CD4-positive, alpha-beta memory T cell (primary cell): ENCODE measurements at regions not wholly inside any gene's neighbourhood (a gene's known extent, or its start where the extent isn't known, plus 50 kb on each side); places are given as distances from the start of the nearest gene placed in this dataset.
"Not testable (repeated sequence)": the region's sequence is repeated elsewhere in the genome, so short reads cannot be mapped to it uniquely, and the experiment has no call there.

Experiments
- CTCF ChIA-PET: fragments of 350-600 bp; sonication (Branson Sonifier 250); formaldehyde crosslinking; loops from one replicate; lab custom pipeline; 2021; ENCODE audit warnings: inconsistent platforms; ENCODE audit not compliant: partially characterized antibody; lab: Charles Lee
- POLR2A ChIA-PET: fragments of 350-600 bp; sonication (Branson Sonifier 250); formaldehyde crosslinking; loops from one replicate; lab custom pipeline; 2021; ENCODE audit not compliant: partially characterized antibody; lab: Charles Lee
- DNase-seq, 5 donors: peaks; one replicate each; pipeline versions ENCODE4 v3.0.0 to v3.0.0-alpha.2; 2020 to 2022; ENCODE audit warnings: mixed read lengths in 1 of 5
- H3K27ac ChIP-seq: one replicate; pipeline ENCODE4 v1.7.0; 2013; ENCODE audit warnings: low read depth, low read length
- H3K27me3 ChIP-seq: 2 replicates; pipeline ENCODE4 v1.7.0; 2013; ENCODE audit warnings: mild to moderate bottlenecking, low read length, moderate library complexity; ENCODE audit not compliant: insufficient read depth
- H3K36me3 ChIP-seq: 2 replicates; pipeline ENCODE4 v1.7.0; 2013; ENCODE audit warnings: mild to moderate bottlenecking, low read length, moderate library complexity; ENCODE audit not compliant: insufficient read depth
- H3K4me1 ChIP-seq: 2 replicates; pipeline ENCODE4 v1.7.0; 2013; ENCODE audit warnings: mild to moderate bottlenecking, low read length, moderate library complexity; ENCODE audit not compliant: insufficient read depth
- H3K4me3 ChIP-seq, 2 donors: one replicate each; pipeline ENCODE4 v1.7.0; 2013; ENCODE audit warnings: low read length in 2 of 2, mild to moderate bottlenecking in 1 of 2
- H3K9me3 ChIP-seq, 2 donors: one replicate each; pipeline ENCODE4 v1.7.0; 2013; ENCODE audit warnings: low read length in 2 of 2, control low read depth in 1 of 2; ENCODE audit not compliant: control insufficient read depth in 1 of 2
- H3K27ac Mint-ChIP-seq, 7 donors: one replicate each; pipeline ENCODE4 v1.8.0; 2020 to 2021; ENCODE audit warnings: mixed read lengths in 7 of 7, mild to moderate bottlenecking in 6 of 7, inconsistent platforms in 3 of 7, moderate library complexity in 3 of 7
- H3K27me3 Mint-ChIP-seq, 2 donors: one replicate each; pipeline ENCODE4 v1.8.0; 2020 to 2021; ENCODE audit warnings: mixed read lengths in 2 of 2
- H3K36me3 Mint-ChIP-seq, 2 donors: one replicate each; pipeline ENCODE4 v1.8.0; 2020 to 2021; ENCODE audit warnings: mixed read lengths in 2 of 2, inconsistent platforms in 1 of 2, mild to moderate bottlenecking in 1 of 2
- H3K4me1 Mint-ChIP-seq, 4 donors: one replicate each; pipeline ENCODE4 v1.8.0; 2020 to 2021; ENCODE audit warnings: mixed read lengths in 4 of 4, mild to moderate bottlenecking in 1 of 4
- H3K4me3 Mint-ChIP-seq, 8 donors: one replicate each; pipeline ENCODE4 v1.8.0; 2020 to 2021; ENCODE audit warnings: mixed read lengths in 8 of 8, mild to moderate bottlenecking in 7 of 8, moderate library complexity in 6 of 8, inconsistent platforms in 3 of 8
- H3K9me3 Mint-ChIP-seq, 8 donors: one replicate each; pipeline ENCODE4 v1.8.0; 2020 to 2021; ENCODE audit warnings: mixed read lengths in 8 of 8, mild to moderate bottlenecking in 5 of 8, inconsistent platforms in 3 of 8, moderate library complexity in 1 of 8
- intact Hi-C: fragments of 100-400 bp; cut with micrococcal nuclease; formaldehyde crosslinking; loops from one replicate; pipeline ENCODE4 v1.15.1; 2023

GRCh38 chr16:27646806-27647205 is 96.9 kb downstream of the KATNIP start:
- H3K4me3 ChIP-seq: no peak overlapping the region
- CTCF ChIA-PET: no interaction called here
- peaks cover 0 to 3% (median 0%) of the 10 kb centered on the region in 8 donors for H3K9me3 Mint-ChIP-seq

DNA sequence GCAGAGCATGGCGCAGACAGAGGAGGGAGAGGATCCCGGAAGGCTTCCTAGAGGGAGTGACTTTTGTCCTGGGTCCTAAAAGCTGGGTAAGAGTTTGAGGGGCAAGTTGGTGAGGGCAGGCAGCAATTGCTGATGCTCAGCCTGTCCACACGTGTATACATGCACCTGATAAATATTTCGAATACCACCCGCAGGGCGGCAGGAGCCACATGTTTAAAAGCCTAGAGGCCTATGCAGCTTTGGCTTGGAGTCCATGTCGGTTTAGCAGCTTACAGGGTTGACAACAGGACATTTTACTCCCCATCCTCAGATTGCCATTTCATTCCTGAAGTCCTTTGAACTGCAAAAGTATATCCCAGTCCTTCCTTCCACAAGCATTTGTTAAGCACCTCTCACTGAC is 99.1 kb downstream of the KATNIP start:
- H3K36me3 ChIP-seq: no peaks in the 10 kb centered on the region
- no peak overlapping the region for H3K27ac ChIP-seq
- H3K27ac Mint-ChIP-seq: peak overlapping the region in 1 of 7 donors; percentile 61
- no peaks in the 10 kb centered on the region for H3K27me3 ChIP-seq
- no peak overlapping the region for H3K4me3 ChIP-seq
- DNase-seq: no peak
- H3K27me3 Mint-ChIP-seq: no peaks in the 10 kb centered on the region
- intact Hi-C loops: no loop called here
- ChIA-PET POLR2A (no interaction called here), CTCF (no interaction called here)
- no peaks in the 10 kb centered on the region for H3K9me3 ChIP-seq
- no peaks in the 10 kb centered on the region for H3K4me1 Mint-ChIP-seq
- peaks cover 12 to 38% of the 10 kb centered on the region in 2 donors for H3K36me3 Mint-ChIP-seq
- H3K9me3 Mint-ChIP-seq: peaks cover 0 to 1% (median 0%) of the 10 kb centered on the region in 8 donors
- H3K4me1 ChIP-seq: no peaks in the 10 kb centered on the region
- H3K4me3 Mint-ChIP-seq: peak overlapping the region in 1 of 8 donors; percentile 13

More at GRCh38 chr16:27646806-27647205, 96.9 kb downstream of the KATNIP start:
- Mint-ChIP-seq H3K4me1 (no peaks in the 10 kb centered on the region), H3K27me3 (no peaks in the 10 kb centered on the region), H3K4me3 (no peak overlapping the region), H3K36me3 (peaks cover 13 to 35% of the 10 kb centered on the region in 2 donors), H3K27ac (no peak overlapping the region)
- H3K4me1 ChIP-seq: no peaks in the 10 kb centered on the region
- POLR2A ChIA-PET: no interaction called here
- no peaks in the 10 kb centered on the region for H3K36me3 ChIP-seq
- intact Hi-C loops: no loop called here
- H3K9me3 ChIP-seq: no peaks in the 10 kb centered on the region
- DNase-seq: no peak
- H3K27ac ChIP-seq: no peak overlapping the region
- H3K27me3 ChIP-seq: no peaks in the 10 kb centered on the region

GRCh38 chr16:27650073-27650701 is 100.2 kb downstream of the KATNIP start:
- Mint-ChIP-seq H3K27me3 (no peaks in the 10 kb centered on the region), H3K36me3 (peaks cover 16 to 38% of the 10 kb centered on the region in 2 donors), H3K27ac (no peak overlapping the region), H3K9me3 (no peaks in the 10 kb centered on the region), H3K4me3 (no peak overlapping the region), H3K4me1 (no peaks in the 10 kb centered on the region)
- H3K27me3 ChIP-seq: no peaks in the 10 kb centered on the region
- ChIA-PET POLR2A (no interaction called here), CTCF (no interaction called here)
- intact Hi-C loops: no loop called here
- no peaks in the 10 kb centered on the region for H3K4me1 ChIP-seq
- H3K27ac ChIP-seq: no peak overlapping the region
- DNase-seq: no peak
- H3K9me3 ChIP-seq: no peaks in the 10 kb centered on the region
- H3K36me3 ChIP-seq: no peaks in the 10 kb centered on the region
- H3K4me3 ChIP-seq: no peak overlapping the region

GRCh38 chr16:27651301-27651700 is 101.4 kb downstream of the KATNIP start:
- Mint-ChIP-seq H3K4me3 (no peak overlapping the region), H3K4me1 (no peaks in the 10 kb centered on the region), H3K27ac (no peak overlapping the region), H3K27me3 (no peaks in the 10 kb centered on the region), H3K36me3 (peaks cover 21 to 48% of the 10 kb centered on the region in 2 donors), H3K9me3 (no peaks in the 10 kb centered on the region)
- Histone ChIP-seq H3K4me1 (no peaks in the 10 kb centered on the region), H3K4me3 (no peak overlapping the region), H3K27me3 (no peaks in the 10 kb centered on the region), H3K9me3 (no peaks in the 10 kb centered on the region), H3K27ac (no peak overlapping the region), H3K36me3 (no peaks in the 10 kb centered on the region)
- intact Hi-C loops: no loop called here
- CTCF ChIA-PET: no interaction called here
- DNase-seq: no peak
- POLR2A ChIA-PET: no interaction called here

DNA sequence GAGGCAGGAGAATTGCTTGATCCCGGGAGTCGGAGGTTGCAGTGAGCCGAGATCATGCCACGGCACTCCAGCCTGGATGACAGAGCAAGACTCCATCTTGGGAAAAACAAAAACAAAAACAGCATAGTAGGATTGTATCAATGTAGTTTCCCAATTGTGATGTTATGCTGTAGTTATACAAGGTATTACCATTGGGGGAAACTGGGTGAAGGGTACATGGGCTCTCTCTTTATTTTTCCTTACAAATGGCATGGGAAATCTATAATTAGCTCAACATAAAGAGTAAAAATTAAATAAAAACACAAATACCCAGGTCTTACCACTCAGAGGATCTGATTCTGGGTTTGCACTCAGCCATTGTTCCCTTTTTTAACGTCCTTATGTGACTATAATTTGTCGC is 107.9 kb downstream of the KATNIP start:
- Mint-ChIP-seq H3K27ac (no peak overlapping the region), H3K36me3 (peaks cover 11 to 29% of the 10 kb centered on the region in 2 donors), H3K4me3 (no peak overlapping the region), H3K27me3 (no peaks in the 10 kb centered on the region), H3K4me1 (no peaks in the 10 kb centered on the region), H3K9me3 (no peaks in the 10 kb centered on the region)
- H3K36me3 ChIP-seq: no peaks in the 10 kb centered on the region
- intact Hi-C loops: no loop called here
- no peak overlapping the region for H3K4me3 ChIP-seq
- no peaks in the 10 kb centered on the region for H3K9me3 ChIP-seq
- ChIA-PET POLR2A (no interaction called here), CTCF (no interaction called here)
- no peaks in the 10 kb centered on the region for H3K27me3 ChIP-seq
- no peak overlapping the region for H3K27ac ChIP-seq
- H3K4me1 ChIP-seq: no peaks in the 10 kb centered on the region
- DNase-seq: no peak

GRCh38 chr16:27660507-27660906 is 110.6 kb downstream of the KATNIP start:
- H3K4me1 ChIP-seq: no peaks in the 10 kb centered on the region

DNA sequence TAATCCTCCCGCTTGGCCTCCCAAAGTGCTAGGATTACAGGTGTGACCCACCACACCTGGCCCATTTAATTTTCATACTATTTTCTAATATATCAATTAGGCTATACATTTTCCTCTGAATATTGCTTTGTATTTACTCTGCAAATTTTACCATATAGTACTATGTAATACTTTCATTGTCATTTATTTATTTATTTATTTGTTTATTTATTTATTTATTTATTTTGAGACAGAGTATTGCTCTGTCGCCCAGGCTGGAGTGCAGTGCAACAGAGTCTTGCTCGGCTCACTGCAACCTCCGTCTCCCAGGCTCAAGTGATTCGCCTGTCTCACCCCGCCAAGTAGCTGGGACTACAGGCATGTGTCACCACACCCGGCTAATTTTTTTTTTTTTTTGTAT is 113.3 kb downstream of the KATNIP start:
- H3K4me3 Mint-ChIP-seq, H3K27ac Mint-ChIP-seq, POLR2A ChIA-PET, H3K27me3 ChIP-seq, CTCF ChIA-PET, H3K9me3 ChIP-seq, H3K4me1 ChIP-seq, H3K27me3 Mint-ChIP-seq, DNase-seq, H3K9me3 Mint-ChIP-seq, H3K4me3 ChIP-seq, H3K36me3 ChIP-seq, H3K27ac ChIP-seq, intact Hi-C loops, H3K4me1 Mint-ChIP-seq: not testable (repeated sequence)
- H3K36me3 Mint-ChIP-seq: peaks cover 18 to 32% of the 10 kb centered on the region in 2 donors

More at GRCh38 chr16:27660507-27660906, 110.6 kb downstream of the KATNIP start:
- no peak overlapping the region for H3K4me3 ChIP-seq
- H3K27ac Mint-ChIP-seq: no peak overlapping the region
- H3K9me3 ChIP-seq: no peaks in the 10 kb centered on the region
- DNase-seq: no peak
- H3K36me3 Mint-ChIP-seq: peaks cover 14 to 28% of the 10 kb centered on the region in 2 donors
- ChIA-PET POLR2A (no interaction called here), CTCF (no interaction called here)
- no peaks in the 10 kb centered on the region for H3K9me3 Mint-ChIP-seq
- H3K4me3 Mint-ChIP-seq: no peak overlapping the region
- no peaks in the 10 kb centered on the region for H3K27me3 Mint-ChIP-seq
- H3K27me3 ChIP-seq: no peaks in the 10 kb centered on the region
- no peaks in the 10 kb centered on the region for H3K36me3 ChIP-seq
- no peaks in the 10 kb centered on the region for H3K4me1 Mint-ChIP-seq
- H3K27ac ChIP-seq: no peak overlapping the region
- intact Hi-C loops: no loop called here
